ENCODE measurements at regions not wholly inside any gene's neighbourhood (a gene's known extent, or its start where the extent isn't known, plus 50 kb on each side); places are given as distances from the start of the nearest gene placed in this dataset.

- Histone ChIP-seq H3K27me3 (ENCODE audit: insufficient read depth, low read depth, severe bottlenecking) (no peaks in the 10 kb centered on the region), H3K36me3 (no peaks in the 10 kb centered on the region), H3K9me3 (ENCODE audit: severe bottlenecking) (peaks cover 3% of the 10 kb centered on the region), H3K4me3 (ENCODE audit: low read depth, low read length) (no peak overlapping the region), H3K27ac (no peak overlapping the region)
- no peak for TF ChIP-seq CTCF (IDR thresholded peaks at IDR 0.05; ENCODE audit: low read depth, low read length)
- no peak for DNase-seq
Measured at GRCh38 chr18:8952769-8953760, 149.4 kb upstream of the NDUFV2 start.

GRCh38 chr18:8957731-8958130, 144.8 kb upstream of the NDUFV2 start:
- Histone ChIP-seq H3K4me3 (ENCODE audit: low read depth, low read length) (no peak overlapping the region), H3K27ac (no peak overlapping the region), H3K27me3 (ENCODE audit: insufficient read depth, low read depth, severe bottlenecking) (no peaks in the 10 kb centered on the region), H3K36me3 (no peaks in the 10 kb centered on the region), H3K9me3 (ENCODE audit: severe bottlenecking) (peaks cover 3% of the 10 kb centered on the region)
- no peak for TF ChIP-seq CTCF (IDR thresholded peaks at IDR 0.05; ENCODE audit: low read depth, low read length)
- no peak for DNase-seq

- DNase-seq = no peak
- Histone ChIP-seq H3K27ac (no peak overlapping the region), H3K36me3 (no peaks in the 10 kb centered on the region), H3K9me3 (ENCODE audit: severe bottlenecking) (no peaks in the 10 kb centered on the region), H3K4me3 (ENCODE audit: low read depth, low read length) (no peak overlapping the region), H3K27me3 (ENCODE audit: insufficient read depth, low read depth, severe bottlenecking) (no peaks in the 10 kb centered on the region)
- no peak for TF ChIP-seq CTCF (IDR thresholded peaks at IDR 0.05; ENCODE audit: low read depth, low read length)
Measured at GRCh38 chr18:8958660-8959059, 143.8 kb upstream of the NDUFV2 start.

GRCh38 chr18:8959551-8960135, 142.9 kb upstream of the NDUFV2 start:
- TF ChIP-seq CTCF (IDR thresholded peaks at IDR 0.05; ENCODE audit: low read depth, low read length) = no peak
- Histone ChIP-seq H3K4me3 (ENCODE audit: low read depth, low read length) (no peak overlapping the region), H3K27me3 (ENCODE audit: insufficient read depth, low read depth, severe bottlenecking) (no peaks in the 10 kb centered on the region), H3K9me3 (ENCODE audit: severe bottlenecking) (no peaks in the 10 kb centered on the region), H3K36me3 (no peaks in the 10 kb centered on the region), H3K27ac (no peak overlapping the region)
- DNase-seq = no peak

- DNase-seq = no peak
- no peaks in the 10 kb centered on the region for H3K9me3 ChIP-seq (ENCODE audit: severe bottlenecking)
- H3K36me3 ChIP-seq = no peaks in the 10 kb centered on the region
- H3K27me3 ChIP-seq (ENCODE audit: insufficient read depth, low read depth, severe bottlenecking) = no peaks in the 10 kb centered on the region
- H3K4me3 ChIP-seq (ENCODE audit: low read depth, low read length) = no peak overlapping the region
- no peak for TF ChIP-seq CTCF (IDR thresholded peaks at IDR 0.05; ENCODE audit: low read depth, low read length)
- H3K27ac ChIP-seq = no peak overlapping the region
Measured at GRCh38 chr18:8960740-8961657, 141.5 kb upstream of the NDUFV2 start.
